ENCODE measurements at regions not wholly inside any gene's neighbourhood (a gene's known extent, or its start where the extent isn't known, plus 50 kb on each side); places are given as distances from the start of the nearest gene placed in this dataset.

DNA sequence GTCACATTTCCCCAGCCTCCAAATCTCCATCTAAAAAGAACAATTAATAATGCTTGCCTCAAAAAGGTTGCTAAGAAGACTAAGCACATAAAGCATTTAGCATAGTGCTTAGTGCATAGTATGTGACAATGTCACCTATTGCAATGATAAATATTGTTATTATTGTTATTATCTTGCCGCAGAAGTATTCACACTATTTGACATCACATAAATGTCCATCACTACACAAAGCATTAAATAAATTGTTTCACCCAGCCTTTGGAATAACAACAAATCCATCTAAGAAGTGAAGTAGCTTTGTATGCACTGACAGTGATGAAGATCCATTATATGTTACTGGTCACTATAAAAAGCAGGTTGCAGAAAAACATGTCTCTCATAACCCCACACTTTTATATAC is 2263.9 kb upstream of the WWC1 start:
- no peak for DNase-seq (ENCODE audit: low read depth in 4 of 4, low spot score in 2 of 4)

DNA sequence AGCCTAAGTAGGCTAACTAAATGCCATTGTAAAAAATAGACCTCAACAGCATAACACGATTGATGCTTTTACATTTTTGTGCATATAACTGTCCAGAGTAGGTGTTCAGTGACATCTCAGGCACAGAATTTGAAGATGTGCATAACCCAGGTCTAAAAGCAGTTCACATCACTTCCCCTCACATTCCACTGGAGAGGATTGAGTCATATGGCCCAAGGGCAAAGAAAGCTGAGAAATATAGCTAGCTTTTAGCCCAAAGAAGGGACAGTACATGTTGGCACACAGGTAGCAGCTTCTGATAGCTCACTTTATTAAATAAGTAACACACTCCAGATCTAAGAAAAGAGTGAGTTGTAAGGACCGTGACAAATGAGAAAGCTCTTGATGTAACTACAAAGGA is 2259.5 kb upstream of the WWC1 start:
- no peak for DNase-seq (ENCODE audit: low read depth in 4 of 4, low spot score in 2 of 4)

DNA sequence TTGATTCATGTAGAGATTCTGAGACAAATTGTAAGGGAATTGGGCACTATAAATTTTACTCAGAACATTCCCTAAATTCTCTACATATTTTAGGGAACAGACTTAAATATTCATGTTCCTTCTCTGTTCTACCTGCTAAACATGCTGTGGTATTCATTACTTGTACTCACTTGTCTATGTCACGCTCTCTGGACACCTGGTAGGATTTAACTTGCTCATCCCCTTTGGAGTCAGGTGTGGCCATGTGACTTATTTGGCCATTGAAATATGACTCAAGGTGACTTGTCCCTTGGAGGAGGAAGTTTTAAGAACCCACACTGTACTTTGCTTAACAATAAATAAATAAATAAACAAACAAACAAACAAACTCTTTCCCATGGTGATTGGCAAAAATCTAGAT is 2258.8 kb upstream of the WWC1 start:
- DNase-seq (ENCODE audit: low read depth in 4 of 4, low spot score in 2 of 4) = no peak

DNA sequence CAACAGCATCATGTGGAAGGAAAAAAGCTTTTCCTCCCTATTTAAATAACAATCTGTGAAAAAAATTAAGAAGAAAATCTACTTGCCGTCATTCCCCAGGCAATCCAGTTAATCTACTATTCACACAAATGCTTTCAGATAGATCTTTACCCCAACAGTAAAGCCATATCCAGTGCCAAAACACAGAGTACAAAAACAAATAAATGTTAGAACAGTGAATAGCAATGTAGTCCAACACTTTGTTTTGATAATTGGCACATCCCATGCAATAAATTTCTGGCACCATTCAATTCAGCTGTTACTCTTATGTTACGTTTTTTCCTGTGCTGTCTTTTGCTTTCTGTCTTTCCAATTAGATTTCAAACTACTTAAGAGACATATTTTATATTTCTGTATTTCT is 2245.5 kb upstream of the WWC1 start:
- no peak for DNase-seq (ENCODE audit: low read depth in 4 of 4, low spot score in 2 of 4)

DNA sequence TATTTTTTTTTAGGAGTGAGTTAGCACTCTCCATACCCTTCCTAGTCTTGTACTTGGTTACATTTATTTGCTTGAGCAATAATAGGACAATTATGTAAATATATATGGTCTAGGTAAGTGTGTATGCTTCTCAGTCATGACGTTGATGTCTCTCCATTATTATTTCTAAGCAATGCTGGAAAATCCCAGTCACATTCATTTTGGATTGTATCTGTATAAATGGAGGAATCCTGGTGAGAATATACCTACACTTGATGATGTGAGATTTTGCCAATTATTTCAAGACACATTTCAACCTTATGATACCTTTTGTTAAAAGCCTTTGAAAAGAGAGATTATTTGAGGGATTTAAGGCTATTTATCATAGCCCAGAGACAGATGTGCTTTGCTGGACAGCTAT is 2244.5 kb upstream of the WWC1 start:
- DNase-seq (ENCODE audit: low read depth in 4 of 4, low spot score in 2 of 4) = no peak

DNA sequence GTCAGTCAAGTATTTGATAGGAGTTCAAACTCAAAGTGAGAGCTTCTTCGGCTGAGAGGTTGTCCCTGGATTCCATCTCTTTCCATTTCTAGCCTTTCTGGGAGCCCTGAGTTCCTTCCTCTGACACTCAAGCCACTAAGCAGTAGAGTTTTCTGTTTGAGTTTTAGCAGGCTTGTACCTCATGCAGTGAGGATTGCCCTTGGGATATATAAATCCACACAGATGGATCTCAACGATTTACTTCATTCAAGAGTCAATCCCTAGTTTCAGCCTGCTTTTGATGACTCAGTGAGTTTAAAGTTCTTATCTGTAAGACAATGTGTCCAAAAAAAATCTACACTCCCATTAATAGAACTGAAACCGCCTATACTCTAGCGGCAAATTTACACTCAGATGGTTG is 2240.9 kb upstream of the WWC1 start:
- no peak for DNase-seq (ENCODE audit: low read depth in 4 of 4, low spot score in 2 of 4)

DNA sequence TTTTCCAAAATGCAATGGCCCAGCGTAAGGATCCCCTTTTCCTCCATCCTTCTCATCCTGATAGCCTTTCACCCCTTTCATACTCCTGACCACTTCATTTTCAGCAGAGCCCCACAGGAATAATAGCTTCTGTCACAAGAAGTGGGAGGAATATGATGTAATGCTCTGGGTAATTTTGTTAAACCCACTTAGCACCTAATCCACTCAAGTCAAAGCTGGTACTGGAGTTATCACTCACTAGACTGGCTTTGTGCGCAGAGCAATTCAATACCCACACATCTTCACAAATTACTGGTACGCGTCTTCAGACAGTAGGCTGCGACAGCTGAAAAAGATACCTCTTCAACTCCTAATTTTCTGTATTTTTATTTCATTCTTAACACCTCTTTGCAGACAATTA is 2232.8 kb upstream of the WWC1 start:
- no peak for DNase-seq (ENCODE audit: low read depth in 4 of 4, low spot score in 2 of 4)

DNA sequence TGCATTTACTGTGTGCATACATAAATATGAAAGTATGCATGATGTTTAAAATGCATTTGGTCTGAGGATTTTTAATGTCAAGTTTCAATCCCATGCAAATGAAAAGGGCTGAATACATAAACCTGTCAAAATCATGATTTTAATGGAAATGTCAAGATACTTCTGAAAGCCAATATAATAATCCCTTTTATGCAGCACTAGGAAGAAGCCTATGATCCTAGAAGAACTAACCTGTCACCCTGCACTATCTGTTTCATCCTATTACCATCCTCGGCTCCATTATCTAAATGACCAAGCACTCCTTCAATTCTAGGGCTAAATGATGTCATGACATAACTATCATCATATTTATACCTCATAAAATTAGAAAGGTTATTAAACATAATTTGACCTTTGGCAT is 2229.4 kb upstream of the WWC1 start:
- DNase-seq (ENCODE audit: low read depth in 4 of 4, low spot score in 2 of 4) = no peak

DNA sequence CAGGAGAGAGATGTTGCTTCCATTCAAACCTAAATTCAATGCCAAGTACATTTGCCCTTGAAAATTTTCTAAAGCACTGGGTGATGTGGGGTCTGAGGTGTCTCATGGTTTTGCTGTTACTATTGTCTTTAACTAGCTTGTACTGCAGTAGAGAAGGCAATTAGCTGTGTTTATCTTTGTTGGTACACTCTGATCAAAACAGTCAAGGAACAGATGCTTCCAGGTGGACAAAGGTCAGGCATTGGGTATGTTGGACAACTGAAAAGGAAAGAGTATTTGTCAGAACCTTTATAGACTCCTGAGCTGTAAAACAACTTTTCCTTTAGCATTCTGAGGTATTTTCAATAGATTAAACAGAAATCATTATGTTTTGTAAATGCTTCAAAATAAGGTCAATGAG is 2228.7 kb upstream of the WWC1 start:
- DNase-seq (ENCODE audit: low read depth in 4 of 4, low spot score in 2 of 4) = no peak

DNA sequence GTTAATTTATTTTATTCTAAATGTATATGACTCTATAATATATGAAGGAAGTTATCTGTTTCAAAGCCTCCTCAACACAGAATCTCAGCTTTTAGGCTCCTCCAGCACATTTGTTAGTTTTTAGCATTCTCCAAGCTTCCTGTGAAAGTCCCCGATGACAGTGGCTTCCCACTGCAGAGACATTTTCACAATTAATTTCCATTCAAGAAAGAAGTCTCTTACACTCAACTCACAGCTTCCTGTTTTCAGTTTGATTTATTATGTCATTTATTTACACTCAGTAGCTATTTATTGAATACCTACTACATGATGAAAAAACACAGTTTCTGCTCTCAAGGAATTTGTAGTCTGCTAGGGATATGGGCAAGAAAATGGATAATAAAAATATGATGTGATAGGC is 2228.2 kb upstream of the WWC1 start:
- DNase-seq (ENCODE audit: low read depth in 4 of 4, low spot score in 2 of 4) = no peak

DNA sequence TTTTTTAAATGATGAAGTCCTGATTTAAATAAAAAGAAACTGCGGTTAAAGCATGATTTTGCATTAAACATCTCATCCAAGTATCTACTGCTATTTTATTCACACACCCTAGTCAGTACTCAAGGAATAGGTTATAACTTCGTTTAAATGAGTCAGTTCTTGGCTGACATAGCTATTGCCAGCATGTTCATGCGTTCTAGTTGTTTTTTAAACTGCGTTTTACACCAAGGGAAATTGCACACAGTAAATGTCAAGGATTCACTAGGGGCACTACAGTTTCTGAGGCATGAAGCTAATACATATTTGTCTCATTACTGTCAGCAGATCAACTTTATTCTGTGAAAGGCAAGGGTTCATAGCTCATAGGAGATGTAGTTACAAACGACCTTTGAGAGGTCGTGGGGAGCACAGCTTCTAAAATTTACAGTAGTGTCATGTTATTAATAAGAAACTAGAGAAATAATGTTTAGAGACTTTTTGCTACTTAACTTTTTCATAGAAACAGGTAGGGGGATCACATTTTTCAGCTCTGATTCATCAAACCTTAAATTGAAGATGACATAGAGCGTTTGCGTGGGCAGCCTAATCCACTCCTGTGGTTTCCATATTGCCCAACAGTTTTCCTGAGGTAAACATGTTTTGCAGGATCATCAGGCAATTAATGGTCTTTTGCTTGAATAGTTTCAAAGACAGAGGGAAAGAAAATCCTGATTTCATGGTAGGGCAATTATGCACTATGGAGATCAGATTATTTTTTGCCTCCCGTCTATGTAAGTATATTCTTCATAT is 2222.7 kb upstream of the WWC1 start:
- DNase-seq (ENCODE audit: low read depth in 4 of 4, low spot score in 2 of 4) = no peak

DNA sequence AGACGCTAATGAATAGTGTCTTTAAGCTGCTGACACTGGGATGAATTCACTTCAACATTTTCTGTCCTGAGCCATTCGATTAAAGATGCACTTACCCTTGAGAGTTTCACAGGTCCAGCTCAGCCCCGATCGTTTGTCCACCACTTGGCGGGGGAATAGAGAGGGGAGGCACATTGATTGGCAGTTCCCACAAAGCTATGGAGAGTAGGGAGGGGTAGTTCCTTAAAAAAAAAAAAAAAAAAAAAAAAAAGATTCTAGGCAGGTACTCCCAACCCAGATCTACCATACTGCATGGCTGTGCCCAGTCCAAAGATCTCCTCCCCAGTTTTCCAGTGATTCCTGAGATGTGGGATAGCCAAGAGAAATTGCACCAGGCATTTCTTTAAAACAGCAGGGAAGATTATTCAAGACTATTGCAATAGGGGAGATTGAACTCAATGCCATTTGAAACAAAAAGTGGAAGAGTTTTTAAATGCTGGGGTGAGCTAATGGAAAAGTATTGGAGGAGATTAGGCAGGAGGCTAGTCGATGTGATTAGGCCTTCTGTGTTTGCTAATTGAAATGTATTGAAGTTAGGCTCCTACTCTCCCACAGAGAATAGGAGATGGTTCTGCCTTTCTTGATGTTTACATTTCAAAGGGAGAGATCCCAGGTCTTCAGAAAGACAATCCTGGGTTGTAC is 2217.4 kb upstream of the WWC1 start:
- DNase-seq (ENCODE audit: low read depth in 4 of 4, low spot score in 2 of 4) = no peak

DNA sequence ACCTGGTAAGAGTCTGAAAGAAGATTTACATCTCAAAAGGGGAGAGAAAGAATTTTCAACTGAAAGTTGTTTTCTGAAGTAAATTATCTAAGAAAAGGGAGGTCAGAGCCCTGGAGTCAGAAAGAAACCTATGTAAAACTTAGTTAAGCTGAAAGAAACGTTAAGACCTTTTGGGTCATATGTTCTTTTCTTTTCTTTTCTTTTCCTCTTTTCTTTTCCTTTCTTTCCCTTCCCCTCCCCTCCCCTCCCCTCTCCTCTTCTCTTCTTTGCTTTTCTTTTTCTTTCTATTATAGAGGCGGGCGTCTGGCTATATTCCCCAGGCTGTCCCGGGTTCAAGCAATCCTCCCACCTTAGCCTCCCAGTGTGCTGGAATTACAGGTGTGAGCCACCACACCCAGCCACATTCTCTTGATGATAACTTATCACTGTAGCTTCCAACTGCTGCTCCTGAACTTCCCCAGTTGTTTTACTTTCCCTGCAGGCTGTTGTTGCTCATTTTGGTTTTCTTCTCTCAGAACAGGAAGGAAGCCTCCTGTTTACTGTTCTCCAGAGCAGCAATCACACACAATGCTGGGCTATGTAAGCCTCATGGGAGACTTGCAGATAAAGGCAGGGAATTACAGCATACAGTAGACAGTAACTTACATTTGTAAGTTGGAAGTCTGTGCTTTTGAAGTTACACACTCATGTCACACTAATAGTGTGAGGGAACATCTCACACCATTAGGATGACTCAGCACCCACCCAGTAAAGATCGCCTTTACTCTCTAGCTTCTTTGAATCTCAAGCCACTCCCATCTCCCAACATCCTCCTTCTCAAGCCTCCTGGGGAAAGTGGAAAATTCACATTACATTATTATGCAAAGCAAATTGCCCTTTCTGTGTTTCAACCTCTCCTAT is 2216.6 kb upstream of the WWC1 start:
- no peak for DNase-seq (ENCODE audit: low read depth in 4 of 4, low spot score in 2 of 4)

DNA sequence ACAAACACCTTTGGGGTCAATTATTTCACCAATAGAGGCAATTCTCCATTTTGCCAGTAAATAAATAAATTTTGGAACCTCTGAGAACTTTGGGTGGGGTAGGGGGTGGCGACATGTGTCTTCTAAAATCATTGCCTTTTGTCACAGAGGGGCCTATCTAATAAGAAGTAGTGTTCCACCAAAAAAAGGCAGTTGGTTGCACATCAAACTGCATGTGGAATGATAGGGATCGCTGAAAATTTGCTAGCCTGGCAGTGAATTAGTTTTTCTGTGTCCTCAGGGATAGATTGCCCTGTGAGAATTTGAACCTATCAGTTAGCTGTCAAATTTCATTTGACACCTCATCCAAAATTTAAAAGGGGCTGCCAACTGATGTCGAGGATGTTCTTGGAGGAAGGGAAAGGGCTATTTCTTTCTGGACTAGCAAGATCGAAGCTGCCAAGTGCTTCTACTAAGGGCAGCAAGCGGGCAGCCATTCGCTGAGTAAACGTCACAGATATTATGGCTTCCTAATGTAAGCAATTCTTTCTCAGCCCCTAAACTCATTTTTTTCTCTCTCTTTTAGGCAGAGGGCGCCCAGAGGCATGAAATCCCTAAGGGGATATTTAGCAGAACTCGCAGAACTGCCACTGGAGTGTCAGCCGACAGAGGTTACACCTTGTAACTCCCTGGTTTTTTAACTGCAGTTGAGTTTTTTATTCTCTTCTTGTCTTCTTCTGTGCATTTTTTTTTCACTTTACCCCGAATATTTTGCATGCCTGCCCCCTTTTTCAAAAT is 2208.1 kb upstream of the WWC1 start:
- DNase-seq (ENCODE audit: low read depth in 4 of 4, low spot score in 2 of 4) = no peak

DNA sequence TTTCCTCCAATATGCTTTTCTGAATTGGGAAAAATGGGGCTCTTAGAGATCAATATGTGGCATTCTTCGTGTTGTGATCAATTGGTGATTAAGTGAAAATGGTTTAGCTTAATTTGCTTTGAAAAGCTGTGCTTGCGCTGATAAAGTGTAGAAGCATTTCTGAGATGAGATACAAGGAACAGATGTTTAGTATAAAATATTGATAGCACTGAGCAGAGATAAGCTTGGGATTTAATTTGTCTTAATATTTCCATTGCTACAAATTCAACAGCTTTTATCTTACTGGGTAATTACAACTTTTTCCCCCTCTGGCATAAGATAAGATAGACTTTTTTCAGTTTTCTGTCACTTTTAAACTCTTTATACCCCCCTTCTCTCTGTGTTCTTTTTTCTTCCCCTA is 2204.9 kb upstream of the WWC1 start:
- DNase-seq (ENCODE audit: low read depth in 4 of 4, low spot score in 2 of 4) = no peak

DNA sequence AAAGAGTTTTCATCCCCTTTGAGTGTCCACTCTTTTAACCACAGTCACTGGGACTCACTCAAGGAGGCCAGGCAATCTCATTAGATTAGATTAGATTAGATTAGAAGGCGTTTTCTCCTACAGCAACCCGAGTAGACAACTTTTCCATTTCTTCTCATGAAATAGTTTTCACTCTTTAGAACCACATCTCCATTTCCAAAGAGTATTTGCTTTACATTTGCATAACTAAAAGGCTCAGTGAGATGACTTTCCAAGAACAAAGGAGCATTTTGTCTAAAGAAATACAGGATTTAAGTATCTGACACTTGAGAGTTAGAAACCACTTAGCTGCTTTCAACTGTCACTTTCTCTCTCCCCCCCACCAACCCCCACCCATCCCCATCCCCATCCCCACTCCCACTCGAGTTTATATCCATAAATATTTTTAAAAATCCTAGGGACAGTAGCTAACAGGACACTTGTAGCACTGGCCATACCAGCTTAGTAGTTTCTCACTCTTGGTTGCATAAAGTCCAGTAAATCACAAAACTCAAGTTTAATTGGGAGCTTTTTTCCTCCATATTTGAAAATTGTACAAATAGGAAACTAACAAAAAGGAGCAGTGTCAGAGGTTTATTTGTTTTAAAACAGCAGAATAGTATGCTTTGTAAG is 2202.9 kb upstream of the WWC1 start:
- DNase-seq (ENCODE audit: low read depth in 4 of 4, low spot score in 2 of 4) = no peak

DNA sequence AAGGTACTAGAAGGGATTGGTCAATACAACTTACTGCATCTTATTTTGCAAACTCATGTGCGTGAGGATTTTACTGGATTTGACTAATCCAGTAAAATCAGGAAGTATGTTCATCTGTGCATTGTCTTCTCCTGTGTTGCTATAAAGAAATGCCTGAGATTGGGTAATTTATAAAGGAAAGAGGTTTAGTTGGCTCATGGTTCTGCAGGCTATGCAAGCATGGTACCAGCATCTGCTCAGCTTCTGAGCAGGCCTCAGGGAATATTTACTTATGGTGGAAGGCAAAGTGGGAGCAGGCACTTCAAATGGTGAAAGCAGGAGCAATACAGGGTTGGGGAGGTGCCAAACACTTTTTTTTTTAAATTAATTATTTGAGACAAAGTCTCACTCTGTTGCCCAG is 2199.5 kb upstream of the WWC1 start:
- DNase-seq (ENCODE audit: low read depth in 4 of 4, low spot score in 2 of 4) = no peak

DNA sequence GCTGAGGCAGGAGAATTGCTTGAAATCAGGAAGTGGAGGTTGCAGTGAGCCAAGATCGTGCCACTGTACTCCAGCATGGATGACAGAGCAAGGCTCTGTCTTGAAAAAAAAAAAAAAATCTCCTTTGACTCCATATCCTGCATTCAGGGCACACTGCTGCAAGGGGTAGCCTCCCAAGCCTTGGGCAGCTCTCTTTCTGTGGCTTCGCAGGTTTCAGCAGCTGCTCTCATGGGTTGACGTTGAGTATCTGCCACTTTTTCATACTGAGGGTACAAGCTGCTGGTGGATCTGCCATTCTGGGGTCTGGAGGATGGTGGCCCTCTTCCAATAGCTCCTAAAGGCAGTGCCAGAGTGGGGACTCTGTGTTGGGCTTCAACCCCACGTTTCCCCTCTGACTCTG is 2198.1 kb upstream of the WWC1 start:
- DNase-seq (ENCODE audit: low read depth in 4 of 4, low spot score in 2 of 4) = no peak

DNA sequence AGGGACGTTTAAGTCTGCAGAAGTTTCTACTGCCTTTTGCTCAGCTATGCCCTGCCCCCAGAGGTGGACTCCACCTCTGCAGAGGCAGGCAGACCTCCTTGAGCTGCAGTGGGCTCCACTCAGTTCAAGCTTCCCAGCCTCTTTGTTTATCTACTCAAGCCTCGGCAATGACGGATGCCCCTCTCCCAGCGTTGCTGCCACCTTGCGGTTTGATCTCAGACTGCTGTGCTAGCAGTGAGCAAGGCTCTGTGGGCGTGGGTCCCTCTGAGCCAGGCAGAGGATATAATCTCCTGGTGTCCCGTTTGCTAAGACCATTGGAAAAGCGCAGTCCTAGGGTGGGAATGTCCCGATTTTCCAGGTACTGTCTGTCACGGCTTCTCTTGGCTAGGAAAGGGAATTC is 2188.5 kb upstream of the WWC1 start:
- DNase-seq (ENCODE audit: low read depth in 4 of 4, low spot score in 2 of 4) = no peak

DNA sequence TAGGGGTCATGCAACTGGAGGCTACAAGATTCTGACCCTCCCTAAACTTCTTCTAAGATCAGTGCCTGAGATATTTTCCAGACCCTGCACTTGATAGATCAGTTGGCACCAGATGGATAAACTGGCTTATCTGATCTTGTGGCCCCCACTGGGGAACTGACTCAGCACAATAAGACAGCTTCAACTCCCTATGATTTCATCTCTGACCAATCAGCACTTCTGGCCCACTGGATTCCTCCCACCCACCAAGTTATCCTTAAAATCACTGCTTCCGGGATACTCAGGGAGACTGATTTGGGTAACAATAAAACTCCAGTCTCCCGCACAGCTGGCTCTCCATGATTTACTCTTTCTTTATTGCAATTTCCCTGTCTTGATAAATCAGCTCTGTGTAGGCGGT is 2180.4 kb upstream of the WWC1 start:
- no peak for DNase-seq (ENCODE audit: low read depth in 4 of 4, low spot score in 2 of 4)

All from left renal cortex interstitium (tissue), 4 donors.